GM06990 (cell line): ENCODE measurements at regions not wholly inside any gene's neighbourhood (a gene's known extent, or its start where the extent isn't known, plus 50 kb on each side); places are given as distances from the start of the nearest gene placed in this dataset.

Experiments used
- DNase-seq: peaks from one replicate; pipeline ENCODE4 v3.0.0-alpha.2; 2011; ENCODE audit not compliant: insufficient read length; ENCODE audit errors: extremely low read depth
- H3K27me3 ChIP-seq: replicated peaks from 2 replicates; pipeline ENCODE4 v1.6.0; 2011; ENCODE audit warnings: low read length; ENCODE audit not compliant: control insufficient read depth, insufficient read depth
- H3K36me3 ChIP-seq: 2 replicates; pipeline ENCODE4 v1.5.1; 2011; ENCODE audit warnings: low read length; ENCODE audit not compliant: control insufficient read depth, insufficient read depth
- H3K4me3 ChIP-seq: replicated peaks from 2 replicates; pipeline ENCODE4 v1.5.1; 2011; ENCODE audit warnings: low read depth, mild to moderate bottlenecking, control low read depth, low read length
- CTCF ChIP-seq: IDR thresholded peaks from 2 replicates; pipeline ENCODE4 v1.5.1; 2011; ENCODE audit warnings: low read length, control low read depth, mild to moderate bottlenecking, inconsistent platforms; ENCODE audit not compliant: insufficient read depth, poor library complexity, severe bottlenecking

GRCh38 chr1:30149226-30149625, 574.2 kb downstream of the MATN1 start:
- H3K4me3 ChIP-seq: no peak overlapping the region
- no peaks in the 10 kb centered on the region for H3K36me3 ChIP-seq
- no peaks in the 10 kb centered on the region; the same call in 1 of the 2 replicates for H3K27me3 ChIP-seq
- no peak for TF ChIP-seq CTCF
- no peak for DNase-seq

GRCh38 chr1:30148676-30149075, 574.7 kb downstream of the MATN1 start:
- DNase-seq: no peak
- Histone ChIP-seq H3K27me3 (no peaks in the 10 kb centered on the region; the same call in 1 of the 2 replicates), H3K4me3 (no peak overlapping the region), H3K36me3 (no peaks in the 10 kb centered on the region)
- TF ChIP-seq CTCF: no peak

GRCh38 chr1:30147188-30147587, 576.2 kb downstream of the MATN1 start:
- no peak for TF ChIP-seq CTCF
- H3K27me3 ChIP-seq: no peaks in the 10 kb centered on the region; the same call in 1 of the 2 replicates
- H3K4me3 ChIP-seq: no peak overlapping the region
- H3K36me3 ChIP-seq: no peaks in the 10 kb centered on the region
- DNase-seq: no peak

GRCh38 chr1:30146448-30146847, 576.9 kb downstream of the MATN1 start:
- H3K4me3 ChIP-seq: no peak overlapping the region
- DNase-seq: no peak
- H3K36me3 ChIP-seq: no peaks in the 10 kb centered on the region
- no peaks in the 10 kb centered on the region; the same call in 1 of the 2 replicates for H3K27me3 ChIP-seq
- TF ChIP-seq CTCF: no peak

- Histone ChIP-seq H3K4me3 (no peak overlapping the region), H3K36me3 (no peaks in the 10 kb centered on the region), H3K27me3 (no peaks in the 10 kb centered on the region; the same call in 1 of the 2 replicates)
- TF ChIP-seq CTCF: no peak
- no peak for DNase-seq
Measured at GRCh38 chr1:30145723-30146303, 577.6 kb downstream of the MATN1 start.

- no peak overlapping the region for H3K4me3 ChIP-seq
- TF ChIP-seq CTCF: no peak
- DNase-seq: no peak
- no peaks in the 10 kb centered on the region for H3K36me3 ChIP-seq
- no peaks in the 10 kb centered on the region; the same call in 1 of the 2 replicates for H3K27me3 ChIP-seq
Measured at GRCh38 chr1:30144831-30145230, 578.6 kb downstream of the MATN1 start.
